ENCODE measurements at regions not wholly inside any gene's neighbourhood (a gene's known extent, or its start where the extent isn't known, plus 50 kb on each side); places are given as distances from the start of the nearest gene placed in this dataset.

DNA sequence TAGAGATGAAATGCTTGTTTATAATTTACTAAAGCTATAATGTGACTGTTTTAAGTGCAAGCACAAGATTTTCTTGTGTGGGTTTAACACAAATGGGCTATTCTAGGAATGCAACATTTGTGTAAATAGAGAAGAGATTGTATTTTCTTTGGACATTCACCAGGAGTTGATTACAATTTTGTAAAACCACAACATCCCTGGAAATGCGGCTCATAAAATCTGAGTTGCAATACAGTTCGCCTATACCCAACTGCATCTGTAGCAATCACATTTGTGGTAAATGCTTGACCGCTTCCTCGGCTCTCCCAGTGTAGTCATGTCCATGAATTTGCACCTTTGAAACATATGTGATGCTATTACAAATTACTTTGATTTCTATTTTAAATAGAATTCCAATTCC lies 348.7 kb upstream of the CDH20 start:
- H3K4me3 ChIP-seq (replicated peaks in 1 of 2; ENCODE audit: low read depth in 2 of 2, low read length in 2 of 2) = no peak overlapping the region
- DNase-seq (ENCODE audit: low read depth in 2 of 2) = peak; percentile 58 to 65
- TF ChIP-seq, protein P1, sequence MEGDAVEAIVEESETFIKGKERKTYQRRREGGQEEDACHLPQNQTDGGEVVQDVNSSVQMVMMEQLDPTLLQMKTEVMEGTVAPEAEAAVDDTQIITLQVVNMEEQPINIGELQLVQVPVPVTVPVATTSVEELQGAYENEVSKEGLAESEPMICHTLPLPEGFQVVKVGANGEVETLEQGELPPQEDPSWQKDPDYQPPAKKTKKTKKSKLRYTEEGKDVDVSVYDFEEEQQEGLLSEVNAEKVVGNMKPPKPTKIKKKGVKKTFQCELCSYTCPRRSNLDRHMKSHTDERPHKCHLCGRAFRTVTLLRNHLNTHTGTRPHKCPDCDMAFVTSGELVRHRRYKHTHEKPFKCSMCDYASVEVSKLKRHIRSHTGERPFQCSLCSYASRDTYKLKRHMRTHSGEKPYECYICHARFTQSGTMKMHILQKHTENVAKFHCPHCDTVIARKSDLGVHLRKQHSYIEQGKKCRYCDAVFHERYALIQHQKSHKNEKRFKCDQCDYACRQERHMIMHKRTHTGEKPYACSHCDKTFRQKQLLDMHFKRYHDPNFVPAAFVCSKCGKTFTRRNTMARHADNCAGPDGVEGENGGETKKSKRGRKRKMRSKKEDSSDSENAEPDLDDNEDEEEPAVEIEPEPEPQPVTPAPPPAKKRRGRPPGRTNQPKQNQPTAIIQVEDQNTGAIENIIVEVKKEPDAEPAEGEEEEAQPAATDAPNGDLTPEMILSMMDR (IDR thresholded peaks at IDR 0.05; ENCODE audit: low read depth, low read length) = no peak

GRCh38 chr18:60987963-60988362 lies 345.3 kb upstream of the CDH20 start:
- no peak overlapping the region for H3K4me3 ChIP-seq (replicated peaks in 1 of 2; ENCODE audit: low read depth in 2 of 2, low read length in 2 of 2)
- DNase-seq (ENCODE audit: low read depth in 2 of 2) = peak; percentile 25 to 35
- TF ChIP-seq, protein P1 (IDR thresholded peaks at IDR 0.05; ENCODE audit: low read depth, low read length) = no peak

DNA sequence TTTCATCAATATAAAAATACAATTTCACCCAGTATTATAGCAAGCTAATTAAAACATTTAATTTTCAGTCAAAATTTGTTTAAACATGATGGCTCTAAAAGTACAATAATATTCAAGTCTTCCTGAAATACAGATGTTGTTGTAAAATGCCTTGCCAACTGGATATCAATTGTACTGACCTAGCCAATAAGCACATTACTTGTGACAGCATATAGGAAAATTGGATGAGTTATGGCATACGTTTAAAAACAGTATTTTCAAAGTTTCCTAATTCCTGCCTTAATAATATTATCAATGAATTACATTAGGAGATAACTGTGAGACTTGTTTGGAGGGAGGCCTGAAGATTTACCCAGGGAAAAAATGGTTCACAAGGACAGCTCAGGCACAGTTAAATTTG lies 336.9 kb upstream of the CDH20 start:
- H3K4me3 ChIP-seq (replicated peaks in 1 of 2; ENCODE audit: low read depth in 2 of 2, low read length in 2 of 2) = no peak overlapping the region
- TF ChIP-seq, protein P1 (IDR thresholded peaks at IDR 0.05; ENCODE audit: low read depth, low read length) = no peak
- DNase-seq (ENCODE audit: low read depth in 2 of 2) = no peak

DNA sequence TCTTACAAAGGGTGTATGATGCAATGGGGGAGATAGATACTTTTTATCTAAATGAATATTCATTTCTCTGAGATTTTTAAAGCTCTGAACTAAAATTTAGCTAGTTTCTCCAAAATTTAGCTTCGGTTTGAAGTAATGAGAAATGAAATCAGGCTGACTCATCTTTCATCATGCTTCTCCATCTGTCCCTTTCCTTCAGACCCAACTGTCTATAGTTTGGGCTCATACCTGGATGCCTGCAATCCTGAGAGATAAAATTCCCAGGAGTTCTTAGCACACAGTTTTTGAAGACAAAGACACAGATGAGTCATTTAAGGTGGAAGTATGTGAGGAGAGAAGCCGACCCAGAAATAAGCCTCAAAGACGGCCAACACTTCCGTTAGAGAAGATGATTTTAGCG lies 336.4 kb upstream of the CDH20 start:
- TF ChIP-seq, protein P1 (IDR thresholded peaks at IDR 0.05; ENCODE audit: low read depth, low read length) = no peak
- no peak overlapping the region for H3K4me3 ChIP-seq (replicated peaks in 1 of 2; ENCODE audit: low read depth in 2 of 2, low read length in 2 of 2)
- no peak for DNase-seq (ENCODE audit: low read depth in 2 of 2)

DNA sequence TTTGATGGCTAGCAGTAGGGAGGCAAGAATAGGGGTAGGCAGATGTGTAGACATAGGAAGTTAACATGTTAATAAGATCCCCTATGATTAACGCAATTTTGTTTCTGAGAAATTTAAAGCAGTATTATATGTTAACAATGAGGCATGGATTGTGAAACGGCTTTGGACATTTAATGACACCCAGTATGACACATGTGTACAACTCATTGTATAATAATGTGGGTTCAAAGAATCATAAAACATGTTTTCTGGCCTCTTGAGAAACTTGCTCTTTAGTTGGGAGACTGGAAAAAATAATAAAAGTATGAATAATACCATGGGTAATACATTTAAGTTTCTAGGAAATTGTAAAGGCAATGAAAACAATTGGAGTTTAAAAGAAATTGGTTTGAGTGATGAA lies 332.1 kb upstream of the CDH20 start:
- peak in 1 of 2 donors; percentile 52 for DNase-seq (ENCODE audit: low read depth in 2 of 2)
- no peak overlapping the region for H3K4me3 ChIP-seq (replicated peaks in 1 of 2; ENCODE audit: low read depth in 2 of 2, low read length in 2 of 2)
- TF ChIP-seq, protein P1 (IDR thresholded peaks at IDR 0.05; ENCODE audit: low read depth, low read length) = no peak

- TF ChIP-seq, protein P1 (IDR thresholded peaks at IDR 0.05; ENCODE audit: low read depth, low read length) = no peak
- H3K4me3 ChIP-seq (replicated peaks in 1 of 2; ENCODE audit: low read depth in 2 of 2, low read length in 2 of 2) = no peak overlapping the region
- DNase-seq (ENCODE audit: low read depth in 2 of 2) = no peak
Measured at GRCh38 chr18:61006687-61007224, 326.5 kb upstream of the CDH20 start.

Data from cardiac fibroblast (primary cell).